HUES48 (cell line): ENCODE measurements at regions not wholly inside any gene's neighbourhood (a gene's known extent, or its start where the extent isn't known, plus 50 kb on each side); places are given as distances from the start of the nearest gene placed in this dataset.
"Not testable (repeated sequence)": the region's sequence is repeated elsewhere in the genome, so short reads cannot be mapped to it uniquely, and the experiment has no call there.

ENCODE experiments used
- H3K27ac ChIP-seq: one replicate; pipeline ENCODE4 v1.7.0; 2013; ENCODE audit warnings: low read depth, low read length, inconsistent platforms
- H3K27me3 ChIP-seq: 2 replicates; pipeline ENCODE4 v1.6.1; 2013; ENCODE audit warnings: mild to moderate bottlenecking, low read length; ENCODE audit not compliant: control insufficient read depth, insufficient read depth
- H3K36me3 ChIP-seq: 2 replicates; pipeline ENCODE4 v1.6.1; 2013; ENCODE audit warnings: low read length; ENCODE audit not compliant: control insufficient read depth, insufficient read depth
- H3K4me1 ChIP-seq: 2 replicates; pipeline ENCODE4 v1.6.1; 2013; ENCODE audit warnings: mild to moderate bottlenecking, low read length; ENCODE audit not compliant: control insufficient read depth, insufficient read depth
- H3K4me3 ChIP-seq: 2 replicates; pipeline ENCODE4 v1.5.1; 2013; ENCODE audit warnings: mild to moderate bottlenecking, low read depth, low read length
- H3K9ac ChIP-seq: 2 replicates; pipeline ENCODE4 v1.6.1; 2013; ENCODE audit warnings: mild to moderate bottlenecking, low read depth, low read length, moderate library complexity
- H3K9me3 ChIP-seq: 2 replicates; pipeline ENCODE4 v1.6.1; 2013; ENCODE audit warnings: low read length; ENCODE audit not compliant: control insufficient read depth, insufficient read depth

- H3K9me3 ChIP-seq: no peaks in the 10 kb centered on the region
- no peak overlapping the region for H3K27ac ChIP-seq
- H3K4me1 ChIP-seq: no peaks in the 10 kb centered on the region
- no peak overlapping the region for H3K4me3 ChIP-seq
- H3K27me3 ChIP-seq: no peaks in the 10 kb centered on the region
- no peaks in the 10 kb centered on the region for H3K36me3 ChIP-seq
- H3K9ac ChIP-seq: no peak overlapping the region
Measured at GRCh38 chr12:42868291-42868690, 278.7 kb upstream of the PRICKLE1 start.

- H3K27ac ChIP-seq: no peak overlapping the region
- H3K9me3 ChIP-seq: no peaks in the 10 kb centered on the region
- H3K27me3 ChIP-seq: no peaks in the 10 kb centered on the region
- no peaks in the 10 kb centered on the region for H3K36me3 ChIP-seq
- no peak overlapping the region for H3K9ac ChIP-seq
- H3K4me3 ChIP-seq: no peak overlapping the region
- no peaks in the 10 kb centered on the region for H3K4me1 ChIP-seq
Measured at GRCh38 chr12:42865282-42865681, 275.7 kb upstream of the PRICKLE1 start.

DNA sequence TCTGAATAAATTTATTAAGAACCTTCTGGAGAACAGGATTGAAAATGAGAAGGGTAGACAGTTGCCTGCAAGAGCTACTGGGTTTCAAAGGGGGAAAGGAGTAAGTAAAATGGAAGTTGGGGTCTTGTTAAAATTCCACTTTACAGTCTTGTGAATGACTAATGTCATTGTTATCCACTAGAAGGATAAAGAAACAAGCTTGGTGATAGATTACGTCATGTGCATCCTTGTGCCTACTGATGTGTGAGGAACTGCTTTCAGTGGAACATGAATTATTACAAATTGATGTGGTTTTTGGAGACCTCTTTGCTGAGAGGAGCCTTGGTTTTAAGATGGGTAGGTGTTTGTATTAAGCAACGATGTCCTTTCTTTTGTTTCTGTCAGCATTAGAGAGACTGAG is 272.5 kb upstream of the PRICKLE1 start:
- Histone ChIP-seq H3K9me3 (no peaks in the 10 kb centered on the region), H3K4me1 (no peaks in the 10 kb centered on the region), H3K4me3 (no peak overlapping the region), H3K36me3 (no peaks in the 10 kb centered on the region), H3K27me3 (no peaks in the 10 kb centered on the region), H3K9ac (no peak overlapping the region), H3K27ac (no peak overlapping the region)

DNA sequence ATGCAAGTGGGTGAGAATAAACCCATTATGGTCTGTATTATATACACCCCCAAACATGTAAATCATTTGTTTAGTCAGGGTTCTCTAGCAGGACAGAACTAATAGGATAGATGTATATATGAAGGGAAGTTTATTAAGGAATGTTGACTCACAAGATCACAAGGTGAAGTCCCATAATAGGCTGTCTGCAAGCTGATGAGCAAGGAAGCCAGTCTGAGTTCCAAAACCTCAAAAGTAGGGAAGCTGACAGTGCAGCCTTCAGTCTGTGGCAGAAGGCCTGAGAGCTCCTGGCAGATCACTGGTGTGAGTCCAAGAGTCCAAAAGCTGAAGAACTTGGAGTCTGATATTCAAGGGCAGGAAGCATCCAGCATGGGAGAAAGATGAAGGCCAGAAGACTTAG is 270.8 kb upstream of the PRICKLE1 start:
- not testable (repeated sequence) for H3K9ac ChIP-seq, H3K4me3 ChIP-seq, H3K36me3 ChIP-seq, H3K27ac ChIP-seq, H3K9me3 ChIP-seq, H3K4me1 ChIP-seq, H3K27me3 ChIP-seq

DNA sequence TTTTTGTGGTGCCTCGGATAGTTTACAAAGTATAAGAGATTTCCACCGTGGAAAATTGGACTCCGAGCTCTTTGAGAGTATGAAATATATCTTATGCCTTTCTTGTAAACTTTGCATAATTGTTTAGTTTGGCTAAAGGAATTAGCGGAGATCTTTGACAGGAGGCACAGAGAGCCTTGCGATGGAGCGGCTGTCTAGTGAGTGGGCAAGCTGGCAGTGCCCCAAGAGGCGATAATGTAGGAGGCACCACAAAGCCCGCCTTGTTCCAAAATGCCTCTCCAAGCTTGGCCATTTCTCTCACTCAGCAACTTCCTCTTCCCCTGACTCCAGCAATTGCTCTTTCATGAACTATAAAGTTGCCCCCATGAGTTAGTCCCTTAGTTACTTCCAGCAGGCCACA is 270.1 kb upstream of the PRICKLE1 start:
- Histone ChIP-seq H3K4me1 (no peaks in the 10 kb centered on the region), H3K9ac (no peak overlapping the region), H3K36me3 (no peaks in the 10 kb centered on the region), H3K4me3 (no peak overlapping the region), H3K27me3 (no peaks in the 10 kb centered on the region), H3K27ac (no peak overlapping the region), H3K9me3 (no peaks in the 10 kb centered on the region)

DNA sequence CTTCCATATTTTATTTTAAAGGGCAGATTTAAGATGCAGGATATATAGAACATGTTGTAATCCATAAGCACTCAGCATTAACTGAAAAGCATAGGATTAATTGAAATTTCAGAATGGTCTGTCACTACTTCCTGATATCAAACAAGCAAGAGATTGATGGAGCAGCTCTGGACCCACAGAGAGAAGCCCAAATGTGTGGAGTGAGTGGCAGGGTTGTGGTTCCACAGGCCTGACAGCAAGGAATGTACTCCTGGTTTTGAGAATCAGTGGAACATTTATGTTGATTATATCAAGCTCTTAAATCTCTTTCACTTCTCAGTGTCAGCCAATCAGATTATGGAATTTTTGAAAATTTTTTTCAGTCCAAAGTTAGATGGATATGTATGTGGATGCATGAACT is 267.6 kb upstream of the PRICKLE1 start:
- Histone ChIP-seq H3K9ac (no peak overlapping the region), H3K4me1 (no peaks in the 10 kb centered on the region), H3K27me3 (no peaks in the 10 kb centered on the region), H3K27ac (no peak overlapping the region), H3K36me3 (no peaks in the 10 kb centered on the region), H3K9me3 (no peaks in the 10 kb centered on the region), H3K4me3 (no peak overlapping the region)

GRCh38 chr12:42855362-42855950 is 265.9 kb upstream of the PRICKLE1 start:
- H3K4me1 ChIP-seq: no peaks in the 10 kb centered on the region
- no peak overlapping the region for H3K4me3 ChIP-seq
- no peak overlapping the region for H3K9ac ChIP-seq
- no peaks in the 10 kb centered on the region for H3K27me3 ChIP-seq
- H3K9me3 ChIP-seq: no peaks in the 10 kb centered on the region
- H3K27ac ChIP-seq: no peak overlapping the region
- H3K36me3 ChIP-seq: no peaks in the 10 kb centered on the region

- Histone ChIP-seq H3K27me3 (no peaks in the 10 kb centered on the region), H3K36me3 (no peaks in the 10 kb centered on the region), H3K9ac (no peak overlapping the region), H3K4me1 (no peaks in the 10 kb centered on the region), H3K4me3 (no peak overlapping the region), H3K9me3 (no peaks in the 10 kb centered on the region), H3K27ac (no peak overlapping the region)
Measured at GRCh38 chr12:42854826-42855225, 265.3 kb upstream of the PRICKLE1 start.

DNA sequence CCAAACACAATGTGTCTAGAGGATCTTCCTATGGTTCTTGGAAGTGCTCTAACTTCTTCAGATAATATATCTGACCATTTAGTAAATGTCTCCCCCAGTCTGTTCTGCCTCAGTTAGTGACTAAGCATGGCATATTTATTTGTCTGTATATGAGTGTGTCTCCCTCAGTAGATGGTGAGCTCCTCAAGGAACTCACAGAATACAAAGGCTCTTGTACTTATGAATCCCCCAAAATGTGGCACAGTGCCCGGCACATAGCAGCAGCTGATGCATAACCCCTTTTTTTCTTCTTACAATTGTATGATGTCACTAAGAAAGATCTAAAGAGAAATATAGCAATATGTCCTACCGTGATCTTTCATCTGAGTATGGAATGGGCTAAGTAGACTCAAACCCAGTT is 264.7 kb upstream of the PRICKLE1 start:
- no peak overlapping the region for H3K4me3 ChIP-seq

DNA sequence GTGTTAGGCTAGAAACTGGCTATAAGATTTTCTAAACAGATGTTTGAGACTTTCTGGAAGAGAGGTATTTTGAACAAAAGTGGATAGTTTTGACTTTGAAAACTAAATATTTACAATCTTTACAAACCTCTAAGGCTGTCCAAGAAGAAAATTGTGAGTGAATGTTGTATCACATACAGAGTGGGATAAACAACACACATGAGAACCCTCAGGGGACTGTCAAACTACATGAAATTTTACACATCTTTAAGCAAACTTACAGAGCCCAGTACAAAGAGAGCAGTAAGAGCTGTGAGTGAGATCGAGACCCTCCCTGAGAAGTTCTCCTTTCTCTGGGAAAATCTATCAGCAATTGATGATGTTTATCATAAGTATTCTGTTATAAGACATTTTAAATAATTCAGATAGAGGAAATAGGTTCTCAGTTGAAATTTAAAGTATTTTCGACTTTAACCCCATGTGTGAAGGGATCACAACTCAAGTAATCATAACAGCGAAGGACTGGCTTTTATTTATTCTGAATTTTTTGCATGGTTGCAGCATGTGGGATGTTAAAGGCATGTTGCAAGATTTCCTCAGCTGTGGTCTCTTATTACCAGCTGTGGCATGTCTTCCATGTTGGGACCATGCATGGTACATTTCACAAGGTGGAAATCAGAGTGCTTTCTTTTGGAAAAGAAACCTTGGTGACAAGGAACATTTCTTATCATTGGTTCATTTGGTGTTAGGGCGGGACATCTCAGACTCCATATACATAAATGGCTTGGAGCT is 264.0 kb upstream of the PRICKLE1 start:
- H3K9me3 ChIP-seq: no peaks in the 10 kb centered on the region
- H3K27ac ChIP-seq: no peak overlapping the region
- no peaks in the 10 kb centered on the region for H3K27me3 ChIP-seq
- H3K4me1 ChIP-seq: no peaks in the 10 kb centered on the region
- no peaks in the 10 kb centered on the region for H3K36me3 ChIP-seq
- H3K4me3 ChIP-seq: no peak overlapping the region
- H3K9ac ChIP-seq: no peak overlapping the region

More for the DNA sequence above, 264.7 kb upstream of the PRICKLE1 start:
- H3K36me3 ChIP-seq: no peaks in the 10 kb centered on the region
- no peaks in the 10 kb centered on the region for H3K9me3 ChIP-seq
- no peaks in the 10 kb centered on the region for H3K27me3 ChIP-seq
- no peak overlapping the region for H3K27ac ChIP-seq
- H3K9ac ChIP-seq: no peak overlapping the region
- no peaks in the 10 kb centered on the region for H3K4me1 ChIP-seq

- no peak overlapping the region for H3K4me3 ChIP-seq
- no peak overlapping the region for H3K9ac ChIP-seq
- H3K36me3 ChIP-seq: no peaks in the 10 kb centered on the region
- H3K27ac ChIP-seq: no peak overlapping the region
- no peaks in the 10 kb centered on the region for H3K4me1 ChIP-seq
- H3K9me3 ChIP-seq: no peaks in the 10 kb centered on the region
- no peaks in the 10 kb centered on the region for H3K27me3 ChIP-seq
Measured at GRCh38 chr12:42846782-42847181, 257.2 kb upstream of the PRICKLE1 start.
